Body of pancreas (tissue), 4 donors: ENCODE measurements at regions not wholly inside any gene's neighbourhood (a gene's known extent, or its start where the extent isn't known, plus 50 kb on each side); places are given as distances from the start of the nearest gene placed in this dataset.

Source experiments
- POLR2A ChIP-seq, 3 donors: fragments of 450-650 bp; IDR thresholded peaks; one replicate each; pipeline ENCODE4 v1.6.1; 2016; ENCODE audit warnings: antibody characterized with exemption in 3 of 3, mild to moderate bottlenecking in 2 of 3
- TF ChIP-seq, protein P1 (sequence below), 7 experiments: fragments of 450-650 bp in 4 of 7; fragments of 200-600 bp in 3 of 7; sonication (generic) in 3 of 7; IDR thresholded peaks; one replicate each; pipeline ENCODE4 v1.5.1; 2016 to 2019; ENCODE audit warnings: antibody characterized with exemption in 7 of 7

GRCh38 chr9:23483566-23483965 lies 342.5 kb downstream of the ELAVL2 start:
- TF ChIP-seq, protein P1, sequence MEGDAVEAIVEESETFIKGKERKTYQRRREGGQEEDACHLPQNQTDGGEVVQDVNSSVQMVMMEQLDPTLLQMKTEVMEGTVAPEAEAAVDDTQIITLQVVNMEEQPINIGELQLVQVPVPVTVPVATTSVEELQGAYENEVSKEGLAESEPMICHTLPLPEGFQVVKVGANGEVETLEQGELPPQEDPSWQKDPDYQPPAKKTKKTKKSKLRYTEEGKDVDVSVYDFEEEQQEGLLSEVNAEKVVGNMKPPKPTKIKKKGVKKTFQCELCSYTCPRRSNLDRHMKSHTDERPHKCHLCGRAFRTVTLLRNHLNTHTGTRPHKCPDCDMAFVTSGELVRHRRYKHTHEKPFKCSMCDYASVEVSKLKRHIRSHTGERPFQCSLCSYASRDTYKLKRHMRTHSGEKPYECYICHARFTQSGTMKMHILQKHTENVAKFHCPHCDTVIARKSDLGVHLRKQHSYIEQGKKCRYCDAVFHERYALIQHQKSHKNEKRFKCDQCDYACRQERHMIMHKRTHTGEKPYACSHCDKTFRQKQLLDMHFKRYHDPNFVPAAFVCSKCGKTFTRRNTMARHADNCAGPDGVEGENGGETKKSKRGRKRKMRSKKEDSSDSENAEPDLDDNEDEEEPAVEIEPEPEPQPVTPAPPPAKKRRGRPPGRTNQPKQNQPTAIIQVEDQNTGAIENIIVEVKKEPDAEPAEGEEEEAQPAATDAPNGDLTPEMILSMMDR (IDR thresholded peaks at IDR 0.05) = no peak
- TF ChIP-seq POLR2A (IDR thresholded peaks at IDR 0.05) = no peak
